Smooth muscle cell (in vitro differentiated cells): ENCODE measurements at regions not wholly inside any gene's neighbourhood (a gene's known extent, or its start where the extent isn't known, plus 50 kb on each side); places are given as distances from the start of the nearest gene placed in this dataset.

ENCODE experiments used
- DNase-seq: peaks from one replicate; lab custom pipeline; 2025; ENCODE audit not compliant: unreplicated experiment; lab: John Stamatoyannopoulos, UW
- H2AFZ ChIP-seq: fragments of 200-600 bp; sonication (generic); 2 replicates; pipeline ENCODE4 v1.6.0; 2016; ENCODE audit warnings: antibody characterized with exemption, low read depth, mild to moderate bottlenecking
- H3F3A ChIP-seq: fragments of 200-600 bp; sonication (generic); 2 replicates; pipeline ENCODE4 v1.6.0; 2017; ENCODE audit warnings: antibody characterized with exemption, low read depth
- H3K27ac ChIP-seq: fragments of 200-600 bp; sonication (generic); 2 replicates; pipeline ENCODE4 v1.5.1; 2016; ENCODE audit warnings: low read depth, mild to moderate bottlenecking
- H3K27me3 ChIP-seq: fragments of 200-600 bp; sonication (generic); 2 replicates; pipeline ENCODE4 v1.6.1; 2016; ENCODE audit warnings: low read depth, mild to moderate bottlenecking
- H3K36me3 ChIP-seq: fragments of 200-600 bp; sonication (generic); 2 replicates; pipeline ENCODE4 v1.5.1; 2016; ENCODE audit warnings: low read depth
- H3K4me1 ChIP-seq: fragments of 200-600 bp; sonication (generic); 2 replicates; pipeline ENCODE4 v1.5.1; 2016; ENCODE audit warnings: low read depth
- H3K4me2 ChIP-seq: fragments of 200-600 bp; sonication (generic); 2 replicates; pipeline ENCODE4 v1.6.0; 2016; ENCODE audit warnings: mild to moderate bottlenecking
- H3K4me3 ChIP-seq: fragments of 200-600 bp; sonication (generic); 2 replicates; pipeline ENCODE4 v1.5.1; 2016; ENCODE audit warnings: mild to moderate bottlenecking
- H3K79me2 ChIP-seq: fragments of 200-600 bp; sonication (generic); 2 replicates; pipeline ENCODE4 v1.6.0; 2016; ENCODE audit warnings: low read depth, mild to moderate bottlenecking
- H3K9ac ChIP-seq: fragments of 200-600 bp; sonication (generic); 2 replicates; pipeline ENCODE4 v1.6.0; 2016; ENCODE audit warnings: low read depth
- H3K9me3 ChIP-seq: fragments of 200-600 bp; sonication (generic); replicated peaks from 2 replicates; pipeline ENCODE4 v1.5.1; 2016; ENCODE audit warnings: low read depth
- H4K20me1 ChIP-seq: fragments of 200-600 bp; sonication (generic); 2 replicates; pipeline ENCODE4 v1.6.0; 2016; ENCODE audit warnings: low read depth
- WGBS: methylation state at CpG from one replicate; pipeline ENCODE4 v1.1.7; 2016; ENCODE audit warnings: low lambda C conversion rate; 5-methylcytosine and 5-hydroxymethylcytosine counted together
- TF ChIP-seq, protein P1 (sequence below): fragments of 200-600 bp; sonication (generic); IDR thresholded peaks from 2 replicates; pipeline ENCODE4 v1.5.1; 2017; ENCODE audit warnings: borderline replicate concordance, mild to moderate bottlenecking, antibody characterized with exemption; ENCODE audit not compliant: insufficient read depth, poor library complexity, severe bottlenecking

- TF ChIP-seq, protein P1, sequence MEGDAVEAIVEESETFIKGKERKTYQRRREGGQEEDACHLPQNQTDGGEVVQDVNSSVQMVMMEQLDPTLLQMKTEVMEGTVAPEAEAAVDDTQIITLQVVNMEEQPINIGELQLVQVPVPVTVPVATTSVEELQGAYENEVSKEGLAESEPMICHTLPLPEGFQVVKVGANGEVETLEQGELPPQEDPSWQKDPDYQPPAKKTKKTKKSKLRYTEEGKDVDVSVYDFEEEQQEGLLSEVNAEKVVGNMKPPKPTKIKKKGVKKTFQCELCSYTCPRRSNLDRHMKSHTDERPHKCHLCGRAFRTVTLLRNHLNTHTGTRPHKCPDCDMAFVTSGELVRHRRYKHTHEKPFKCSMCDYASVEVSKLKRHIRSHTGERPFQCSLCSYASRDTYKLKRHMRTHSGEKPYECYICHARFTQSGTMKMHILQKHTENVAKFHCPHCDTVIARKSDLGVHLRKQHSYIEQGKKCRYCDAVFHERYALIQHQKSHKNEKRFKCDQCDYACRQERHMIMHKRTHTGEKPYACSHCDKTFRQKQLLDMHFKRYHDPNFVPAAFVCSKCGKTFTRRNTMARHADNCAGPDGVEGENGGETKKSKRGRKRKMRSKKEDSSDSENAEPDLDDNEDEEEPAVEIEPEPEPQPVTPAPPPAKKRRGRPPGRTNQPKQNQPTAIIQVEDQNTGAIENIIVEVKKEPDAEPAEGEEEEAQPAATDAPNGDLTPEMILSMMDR, result no peak
- H3K27me3 ChIP-seq, result peaks cover 2% of the 10 kb centered on the region
- no peak overlapping the region for H3K27ac ChIP-seq
- H3K9me3 ChIP-seq, result no peaks in the 10 kb centered on the region
- H3K36me3 ChIP-seq, result no peaks in the 10 kb centered on the region
- DNase-seq, result no peak
- no peak overlapping the region for H3K9ac ChIP-seq
- H3F3A ChIP-seq, result no peaks in the 10 kb centered on the region
- 75% methylated on average over 2 of the region's 2 CpGs for WGBS
- H3K4me3 ChIP-seq, result no peak overlapping the region
- H2AFZ ChIP-seq, result no peak overlapping the region
- no peaks in the 10 kb centered on the region for H3K79me2 ChIP-seq
- no peak overlapping the region for H3K4me2 ChIP-seq
- no peaks in the 10 kb centered on the region for H3K4me1 ChIP-seq
- no peaks in the 10 kb centered on the region for H4K20me1 ChIP-seq
Observed at GRCh38 chr17:77809814-77810213, 148.7 kb upstream of the TNRC6C start.

GRCh38 chr17:77810536-77810935, 148.0 kb upstream of the TNRC6C start:
- no peak overlapping the region for H3K4me3 ChIP-seq
- no peaks in the 10 kb centered on the region for H4K20me1 ChIP-seq
- no peaks in the 10 kb centered on the region for H3K79me2 ChIP-seq
- no peaks in the 10 kb centered on the region for H3K27me3 ChIP-seq
- H2AFZ ChIP-seq, result no peak overlapping the region
- DNase-seq, result no peak
- H3K9ac ChIP-seq, result no peak overlapping the region
- H3K36me3 ChIP-seq, result no peaks in the 10 kb centered on the region
- 12% methylated on average over 1 of the region's 1 CpG for WGBS
- no peaks in the 10 kb centered on the region for H3K4me1 ChIP-seq
- no peaks in the 10 kb centered on the region for H3K9me3 ChIP-seq
- no peak overlapping the region for H3K27ac ChIP-seq
- TF ChIP-seq, protein P1, result no peak
- H3K4me2 ChIP-seq, result no peak overlapping the region
- H3F3A ChIP-seq, result no peaks in the 10 kb centered on the region

DNA sequence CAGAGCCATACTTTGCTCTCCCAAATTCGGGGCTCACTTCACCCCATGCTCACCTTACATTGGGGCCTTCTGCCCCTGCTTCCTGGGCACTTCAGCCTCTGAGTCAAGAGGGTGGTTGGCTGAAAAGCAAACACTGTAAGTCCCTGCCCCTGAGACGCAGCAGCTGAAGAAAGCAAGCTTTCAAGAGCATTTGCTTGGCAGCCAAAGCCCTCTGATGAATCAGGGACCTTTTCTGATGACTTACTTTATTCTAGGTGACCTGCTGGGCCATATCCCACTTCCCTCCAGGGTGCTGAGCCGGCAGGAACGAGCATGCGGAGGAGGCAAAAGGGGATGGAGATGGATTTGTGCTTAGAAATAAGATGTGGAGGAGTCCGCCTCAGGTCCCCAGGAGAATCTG, 147.0 kb upstream of the TNRC6C start:
- WGBS, result 74% methylated on average over 6 of the region's 6 CpGs
- H3K36me3 ChIP-seq, result no peaks in the 10 kb centered on the region
- TF ChIP-seq, protein P1, result no peak
- no peaks in the 10 kb centered on the region for H4K20me1 ChIP-seq
- no peak overlapping the region for H3K27ac ChIP-seq
- DNase-seq, result no peak
- no peaks in the 10 kb centered on the region for H3K4me1 ChIP-seq
- H2AFZ ChIP-seq, result no peak overlapping the region
- no peak overlapping the region for H3K4me2 ChIP-seq
- H3K79me2 ChIP-seq, result no peaks in the 10 kb centered on the region
- H3K9me3 ChIP-seq, result no peaks in the 10 kb centered on the region
- H3K9ac ChIP-seq, result no peak overlapping the region
- no peaks in the 10 kb centered on the region for H3K27me3 ChIP-seq
- no peaks in the 10 kb centered on the region for H3F3A ChIP-seq
- H3K4me3 ChIP-seq, result no peak overlapping the region

- no peak overlapping the region for H3K27ac ChIP-seq
- no peaks in the 10 kb centered on the region for H4K20me1 ChIP-seq
- no peaks in the 10 kb centered on the region for H3K36me3 ChIP-seq
- H3K79me2 ChIP-seq, result no peaks in the 10 kb centered on the region
- no peaks in the 10 kb centered on the region for H3K27me3 ChIP-seq
- H3K4me2 ChIP-seq, result no peak overlapping the region
- TF ChIP-seq, protein P1, result no peak
- no peak overlapping the region for H2AFZ ChIP-seq
- WGBS, result 93% methylated on average over 9 of the region's 9 CpGs
- no peak for DNase-seq
- H3K9ac ChIP-seq, result no peak overlapping the region
- H3K4me1 ChIP-seq, result peaks cover 11% of the 10 kb centered on the region
- no peak overlapping the region for H3K4me3 ChIP-seq
- H3K9me3 ChIP-seq, result no peaks in the 10 kb centered on the region
- no peaks in the 10 kb centered on the region for H3F3A ChIP-seq
Observed at GRCh38 chr17:77814091-77814772, 144.3 kb upstream of the TNRC6C start.
